Upper lobe of left lung (tissue), 4 donors: ENCODE measurements at regions not wholly inside any gene's neighbourhood (a gene's known extent, or its start where the extent isn't known, plus 50 kb on each side); places are given as distances from the start of the nearest gene placed in this dataset.

Source experiments
- CTCF ChIP-seq, 6 experiments: fragments of 450-650 bp in 4 of 6; fragments of 200-600 bp in 2 of 6; sonication (generic) in 2 of 6; IDR thresholded peaks; one replicate each; pipeline ENCODE4 v1.5.1; 2016 to 2019; ENCODE audit warnings: antibody characterized with exemption in 6 of 6
- EP300 ChIP-seq, 4 donors: sonication (generic); formaldehyde crosslinking; IDR thresholded peaks; one replicate each; pipeline ENCODE4 v1.5.1; 2017; ENCODE audit warnings: antibody characterized with exemption in 4 of 4, control low read depth in 2 of 4
- POLR2AphosphoS5 ChIP-seq, 2 donors: sonication (generic); formaldehyde crosslinking; IDR thresholded peaks; one replicate each; pipeline ENCODE4 v1.5.1; 2017; ENCODE audit warnings: antibody characterized with exemption in 2 of 2

DNA sequence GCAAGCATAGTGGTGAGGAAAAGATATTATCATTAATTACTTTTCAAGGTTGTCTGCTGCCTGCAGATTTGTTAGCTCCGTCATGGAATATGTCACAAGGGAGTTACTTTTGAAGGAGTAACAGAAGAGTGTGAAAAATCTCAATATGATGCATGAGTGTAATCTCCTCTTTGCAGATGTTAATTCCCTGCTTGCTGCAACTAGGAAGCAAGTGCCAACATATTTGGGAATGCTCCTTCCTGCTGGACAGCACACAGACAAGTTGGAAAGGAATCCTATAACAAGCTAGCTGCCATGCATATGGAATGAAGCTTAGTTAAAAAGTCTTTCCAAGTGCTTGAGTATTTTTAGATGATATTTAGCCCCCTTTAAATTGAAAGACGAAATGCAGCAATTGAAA is 2023.6 kb upstream of the CDH6 start:
- TF ChIP-seq EP300 (IDR thresholded peaks at IDR 0.05) (no peak), CTCF (IDR thresholded peaks at IDR 0.05) (no peak), POLR2AphosphoS5 (IDR thresholded peaks at IDR 0.05) (no peak)
